ENCODE measurements at regions not wholly inside any gene's neighbourhood (a gene's known extent, or its start where the extent isn't known, plus 50 kb on each side); places are given as distances from the start of the nearest gene placed in this dataset.

- no peak overlapping the region for H3K4me3 ChIP-seq (ENCODE audit: low read length)
- DNase-seq (ENCODE audit: low read depth), result no peak
- TF ChIP-seq CTCF (conservative IDR thresholded peaks at IDR 0.05; ENCODE audit: low read length), result no peak
These were observed 102.7 kb downstream of the BTG1 start for GRCh38 chr12:92042791-92043531.

- no peak for TF ChIP-seq CTCF (conservative IDR thresholded peaks at IDR 0.05; ENCODE audit: low read length)
- H3K4me3 ChIP-seq (ENCODE audit: low read length), result no peak overlapping the region
- DNase-seq (ENCODE audit: low read depth), result no peak
These were observed 103.9 kb downstream of the BTG1 start for GRCh38 chr12:92041742-92042141.

- H3K4me3 ChIP-seq (ENCODE audit: low read length), result no peak overlapping the region
- no peak for TF ChIP-seq CTCF (conservative IDR thresholded peaks at IDR 0.05; ENCODE audit: low read length)
- no peak for DNase-seq (ENCODE audit: low read depth)
These were observed 106.6 kb downstream of the BTG1 start for GRCh38 chr12:92039046-92039445.

GRCh38 chr12:92038476-92038875, 107.2 kb downstream of the BTG1 start:
- no peak for TF ChIP-seq CTCF (conservative IDR thresholded peaks at IDR 0.05; ENCODE audit: low read length)
- H3K4me3 ChIP-seq (ENCODE audit: low read length), result no peak overlapping the region
- no peak for DNase-seq (ENCODE audit: low read depth)

GRCh38 chr12:92036771-92037453, 108.7 kb downstream of the BTG1 start:
- TF ChIP-seq CTCF (conservative IDR thresholded peaks at IDR 0.05; ENCODE audit: low read length), result no peak
- peak; percentile 73 for DNase-seq (ENCODE audit: low read depth)

GRCh38 chr12:92036061-92036620, 109.5 kb downstream of the BTG1 start:
- H3K4me3 ChIP-seq (ENCODE audit: low read length), result no peak overlapping the region
- no peak for DNase-seq (ENCODE audit: low read depth)
- no peak for TF ChIP-seq CTCF (conservative IDR thresholded peaks at IDR 0.05; ENCODE audit: low read length)

More at GRCh38 chr12:92036771-92037453, 108.7 kb downstream of the BTG1 start:
- H3K4me3 ChIP-seq (ENCODE audit: low read length), result no peak overlapping the region

Data from AG10803 (cell line).